GM23338 (cell line): ENCODE measurements at regions not wholly inside any gene's neighbourhood (a gene's known extent, or its start where the extent isn't known, plus 50 kb on each side); places are given as distances from the start of the nearest gene placed in this dataset.
A peak's percentile ranks its signal among the peaks of the same experiment; 100 is the strongest.

Experiments
- ATAC-seq: fragments of 200-7000 bp; cut with Tn5 transposase; 3 replicates; pipeline ENCODE4 v1.9.1; 2020
- DNase-seq: peaks from one replicate; pipeline ENCODE4 v3.0.0-alpha.2; 2015; ENCODE audit warnings: low spot score
- H2AFZ ChIP-seq: fragments of 200-600 bp; sonication (generic); 2 replicates; pipeline ENCODE4 v1.8.0; 2016; ENCODE audit warnings: antibody characterized with exemption, mild to moderate bottlenecking, moderate library complexity
- H3F3A ChIP-seq: fragments of 200-600 bp; sonication (generic); replicated peaks from 2 replicates; pipeline ENCODE4 v1.8.0; 2017; ENCODE audit warnings: antibody characterized with exemption, mixed run types, low read depth
- H3K27ac ChIP-seq: fragments of 200-600 bp; sonication (generic); 2 replicates; pipeline ENCODE4 v1.6.1; 2016; ENCODE audit warnings: low read depth
- H3K27me3 ChIP-seq: fragments of 200-600 bp; sonication (generic); 2 replicates; pipeline ENCODE4 v1.8.0; 2016; ENCODE audit warnings: mild to moderate bottlenecking, mixed run types, moderate library complexity; ENCODE audit not compliant: insufficient read depth
- H3K36me3 ChIP-seq: fragments of 200-600 bp; sonication (generic); 2 replicates; pipeline ENCODE4 v1.8.0; 2016; ENCODE audit warnings: mild to moderate bottlenecking; ENCODE audit not compliant: insufficient read depth
- H3K4me1 ChIP-seq: fragments of 200-600 bp; sonication (generic); 2 replicates; pipeline ENCODE4 v1.8.0; 2016; ENCODE audit warnings: mild to moderate bottlenecking, moderate library complexity; ENCODE audit not compliant: insufficient read depth
- H3K4me2 ChIP-seq: fragments of 200-600 bp; sonication (generic); 2 replicates; pipeline ENCODE4 v1.7.1; 2017; ENCODE audit warnings: mixed run types
- H3K4me3 ChIP-seq: fragments of 200-600 bp; sonication (generic); 2 replicates; pipeline ENCODE4 v1.6.1; 2016; ENCODE audit warnings: mixed run types
- H3K79me2 ChIP-seq: fragments of 200-600 bp; sonication (generic); replicated peaks from 2 replicates; pipeline ENCODE4 v1.8.0; 2017; ENCODE audit warnings: mild to moderate bottlenecking; ENCODE audit not compliant: insufficient read depth
- H3K9me2 ChIP-seq: fragments of 200-600 bp; sonication (generic); 2 replicates; pipeline ENCODE4 v1.8.0; 2017; ENCODE audit not compliant: insufficient read depth
- H4K20me1 ChIP-seq: fragments of 200-600 bp; sonication (generic); replicated peaks from 2 replicates; pipeline ENCODE4 v1.8.0; 2017; ENCODE audit warnings: mild to moderate bottlenecking; ENCODE audit not compliant: insufficient read depth
- H3K27ac Mint-ChIP-seq: 2 replicates; pipeline ENCODE4 v1.8.0; 2020; ENCODE audit warnings: inconsistent platforms, mild to moderate bottlenecking, moderate library complexity, mixed read lengths
- H3K27me3 Mint-ChIP-seq: 3 replicates; pipeline ENCODE4 v1.8.0; 2022; ENCODE audit warnings: low read depth, mild to moderate bottlenecking, moderate library complexity, mixed read lengths, inconsistent platforms; ENCODE audit not compliant: insufficient read depth, poor library complexity
- H3K36me3 Mint-ChIP-seq: 3 replicates; pipeline ENCODE4 v1.8.0; 2021; ENCODE audit warnings: low read depth, mild to moderate bottlenecking, inconsistent platforms, moderate library complexity, mixed read lengths
- H3K4me1 Mint-ChIP-seq: 3 replicates; pipeline ENCODE4 v1.8.0; 2020; ENCODE audit warnings: mild to moderate bottlenecking, inconsistent platforms, mixed read lengths
- H3K4me3 Mint-ChIP-seq: 3 replicates; pipeline ENCODE4 v1.8.0; 2021; ENCODE audit warnings: moderate library complexity, mild to moderate bottlenecking, inconsistent platforms, mixed read lengths
- H3K9me3 Mint-ChIP-seq: 3 replicates; pipeline ENCODE4 v1.8.0; 2020; ENCODE audit warnings: moderate library complexity, mild to moderate bottlenecking, inconsistent platforms, mixed read lengths
- CREB1 ChIP-seq: fragments of 250-450 bp; sonication (Bioruptor Pico); IDR thresholded peaks from 2 replicates; pipeline ENCODE4 v1.5.0; 2020; ENCODE audit warnings: low read depth, mild to moderate bottlenecking, moderate library complexity
- EZH2phosphoT487 ChIP-seq: fragments of 200-600 bp; sonication (generic); IDR thresholded peaks from one replicate; pipeline ENCODE4 v1.8.1; 2018; ENCODE audit warnings: antibody characterized with exemption; ENCODE audit not compliant: unreplicated experiment
- JUNB ChIP-seq: IDR thresholded peaks from one replicate; pipeline ENCODE4 v1.6.1; 2016; ENCODE audit warnings: antibody characterized with exemption; ENCODE audit not compliant: unreplicated experiment
- ZNF114 ChIP-seq: fragments of 250-450 bp; sonication (Bioruptor Pico); IDR thresholded peaks from 2 replicates; pipeline ENCODE4 v1.5.0; 2020; ENCODE audit warnings: mild to moderate bottlenecking, moderate library complexity
- ZNF331 ChIP-seq: fragments of 250-450 bp; sonication (Bioruptor Pico); IDR thresholded peaks from 2 replicates; pipeline ENCODE4 v1.5.0; 2020; ENCODE audit warnings: low read depth, mild to moderate bottlenecking, moderate library complexity
- TF ChIP-seq, protein P1 (sequence below): fragments of 250-450 bp; sonication (Bioruptor Pico); IDR thresholded peaks from 2 replicates; pipeline ENCODE4 v1.5.0; 2020; ENCODE audit warnings: mild to moderate bottlenecking, moderate library complexity
- TF ChIP-seq, protein P2 (sequence below): IDR thresholded peaks from 2 replicates; pipeline ENCODE4 v1.6.1; 2016; ENCODE audit warnings: antibody characterized with exemption
- TF ChIP-seq, protein P3 (sequence below), 2 experiments: fragments of 200-600 bp in 1 of 2; sonication (generic) in 1 of 2; conservative IDR thresholded peaks; 2 replicates each; pipeline versions ENCODE4 v1.5.1 to v1.6.1; 2016 to 2017; ENCODE audit warnings: antibody characterized with exemption in 2 of 2, low read depth in 2 of 2, mild to moderate bottlenecking in 2 of 2, moderate library complexity in 1 of 2
- TF ChIP-seq, protein P4 (sequence below): IDR thresholded peaks from one replicate; pipeline ENCODE4 v1.6.1; 2018; ENCODE audit warnings: antibody characterized with exemption; ENCODE audit not compliant: unreplicated experiment

DNA sequence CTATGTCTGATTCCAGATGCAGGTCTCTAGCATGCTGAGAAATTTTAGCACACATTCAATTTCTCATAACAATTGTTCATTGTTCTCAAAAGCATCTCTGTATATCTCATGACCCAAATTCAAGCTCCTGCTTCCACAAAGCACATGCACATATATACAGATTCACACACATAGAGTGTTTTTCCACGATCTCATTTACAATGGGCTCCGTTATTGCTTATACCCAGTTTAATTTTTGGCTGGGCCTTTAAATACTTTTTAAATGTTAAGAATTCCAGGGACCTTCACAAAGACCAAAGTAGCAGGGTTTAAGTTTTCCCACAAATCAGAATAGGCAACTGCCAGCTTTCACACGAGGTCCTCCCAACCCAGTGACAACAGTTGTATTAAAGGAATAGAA is 333.5 kb upstream of the SEMA6D start:
- ATAC-seq (no peak), DNase-seq (no peak)
- no peaks in the 10 kb centered on the region for H4K20me1 ChIP-seq
- no peaks in the 10 kb centered on the region for H3K27me3 ChIP-seq
- no peaks in the 10 kb centered on the region for H3K36me3 ChIP-seq
- no peaks in the 10 kb centered on the region for H3K79me2 ChIP-seq
- Mint-ChIP-seq H3K9me3 (no peaks in the 10 kb centered on the region), H3K27ac (no peak overlapping the region), H3K4me3 (no peak overlapping the region), H3K36me3 (no peaks in the 10 kb centered on the region), H3K4me1 (peaks cover 11% of the 10 kb centered on the region), H3K27me3 (no peaks in the 10 kb centered on the region)
- no peak overlapping the region for H3K4me3 ChIP-seq
- peaks cover 5% of the 10 kb centered on the region for H3K4me1 ChIP-seq
- H3K4me2 ChIP-seq = no peak overlapping the region
- no peaks in the 10 kb centered on the region for H3F3A ChIP-seq
- TF ChIP-seq EZH2phosphoT487 (no peak), JUNB (no peak), ZNF331 (CRISPR knock-in tag) (no peak), CREB1 (CRISPR knock-in tag) (no peak), ZNF114 (no peak)
- TF ChIP-seq, protein P1, sequence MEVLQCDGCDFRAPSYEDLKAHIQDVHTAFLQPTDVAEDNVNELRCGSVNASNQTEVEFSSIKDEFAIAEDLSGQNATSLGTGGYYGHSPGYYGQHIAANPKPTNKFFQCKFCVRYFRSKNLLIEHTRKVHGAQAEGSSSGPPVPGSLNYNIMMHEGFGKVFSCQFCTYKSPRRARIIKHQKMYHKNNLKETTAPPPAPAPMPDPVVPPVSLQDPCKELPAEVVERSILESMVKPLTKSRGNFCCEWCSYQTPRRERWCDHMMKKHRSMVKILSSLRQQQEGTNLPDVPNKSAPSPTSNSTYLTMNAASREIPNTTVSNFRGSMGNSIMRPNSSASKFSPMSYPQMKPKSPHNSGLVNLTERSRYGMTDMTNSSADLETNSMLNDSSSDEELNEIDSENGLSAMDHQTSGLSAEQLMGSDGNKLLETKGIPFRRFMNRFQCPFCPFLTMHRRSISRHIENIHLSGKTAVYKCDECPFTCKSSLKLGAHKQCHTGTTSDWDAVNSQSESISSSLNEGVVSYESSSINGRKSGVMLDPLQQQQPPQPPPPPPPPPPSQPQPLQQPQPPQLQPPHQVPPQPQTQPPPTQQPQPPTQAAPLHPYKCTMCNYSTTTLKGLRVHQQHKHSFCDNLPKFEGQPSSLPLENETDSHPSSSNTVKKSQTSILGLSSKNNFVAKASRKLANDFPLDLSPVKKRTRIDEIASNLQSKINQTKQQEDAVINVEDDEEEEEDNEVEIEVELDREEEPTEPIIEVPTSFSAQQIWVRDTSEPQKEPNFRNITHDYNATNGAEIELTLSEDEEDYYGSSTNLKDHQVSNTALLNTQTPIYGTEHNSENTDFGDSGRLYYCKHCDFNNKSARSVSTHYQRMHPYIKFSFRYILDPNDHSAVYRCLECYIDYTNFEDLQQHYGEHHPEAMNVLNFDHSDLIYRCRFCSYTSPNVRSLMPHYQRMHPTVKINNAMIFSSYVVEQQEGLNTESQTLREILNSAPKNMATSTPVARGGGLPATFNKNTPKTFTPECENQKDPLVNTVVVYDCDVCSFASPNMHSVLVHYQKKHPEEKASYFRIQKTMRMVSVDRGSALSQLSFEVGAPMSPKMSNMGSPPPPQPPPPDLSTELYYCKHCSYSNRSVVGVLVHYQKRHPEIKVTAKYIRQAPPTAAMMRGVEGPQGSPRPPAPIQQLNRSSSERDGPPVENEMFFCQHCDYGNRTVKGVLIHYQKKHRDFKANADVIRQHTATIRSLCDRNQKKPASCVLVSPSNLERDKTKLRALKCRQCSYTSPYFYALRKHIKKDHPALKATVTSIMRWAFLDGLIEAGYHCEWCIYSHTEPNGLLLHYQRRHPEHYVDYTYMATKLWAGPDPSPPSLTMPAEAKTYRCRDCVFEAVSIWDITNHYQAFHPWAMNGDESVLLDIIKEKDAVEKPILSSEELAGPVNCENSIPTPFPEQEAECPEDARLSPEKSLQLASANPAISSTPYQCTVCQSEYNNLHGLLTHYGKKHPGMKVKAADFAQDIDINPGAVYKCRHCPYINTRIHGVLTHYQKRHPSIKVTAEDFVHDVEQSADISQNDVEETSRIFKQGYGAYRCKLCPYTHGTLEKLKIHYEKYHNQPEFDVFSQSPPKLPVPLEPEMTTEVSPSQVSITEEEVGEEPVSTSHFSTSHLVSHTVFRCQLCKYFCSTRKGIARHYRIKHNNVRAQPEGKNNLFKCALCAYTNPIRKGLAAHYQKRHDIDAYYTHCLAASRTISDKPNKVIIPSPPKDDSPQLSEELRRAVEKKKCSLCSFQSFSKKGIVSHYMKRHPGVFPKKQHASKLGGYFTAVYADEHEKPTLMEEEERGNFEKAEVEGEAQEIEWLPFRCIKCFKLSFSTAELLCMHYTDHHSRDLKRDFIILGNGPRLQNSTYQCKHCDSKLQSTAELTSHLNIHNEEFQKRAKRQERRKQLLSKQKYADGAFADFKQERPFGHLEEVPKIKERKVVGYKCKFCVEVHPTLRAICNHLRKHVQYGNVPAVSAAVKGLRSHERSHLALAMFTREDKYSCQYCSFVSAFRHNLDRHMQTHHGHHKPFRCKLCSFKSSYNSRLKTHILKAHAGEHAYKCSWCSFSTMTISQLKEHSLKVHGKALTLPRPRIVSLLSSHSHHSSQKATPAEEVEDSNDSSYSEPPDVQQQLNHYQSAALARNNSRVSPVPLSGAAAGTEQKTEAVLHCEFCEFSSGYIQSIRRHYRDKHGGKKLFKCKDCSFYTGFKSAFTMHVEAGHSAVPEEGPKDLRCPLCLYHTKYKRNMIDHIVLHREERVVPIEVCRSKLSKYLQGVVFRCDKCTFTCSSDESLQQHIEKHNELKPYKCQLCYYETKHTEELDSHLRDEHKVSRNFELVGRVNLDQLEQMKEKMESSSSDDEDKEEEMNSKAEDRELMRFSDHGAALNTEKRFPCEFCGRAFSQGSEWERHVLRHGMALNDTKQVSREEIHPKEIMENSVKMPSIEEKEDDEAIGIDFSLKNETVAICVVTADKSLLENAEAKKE (CRISPR knock-in tag) = no peak
- TF ChIP-seq, protein P2, sequence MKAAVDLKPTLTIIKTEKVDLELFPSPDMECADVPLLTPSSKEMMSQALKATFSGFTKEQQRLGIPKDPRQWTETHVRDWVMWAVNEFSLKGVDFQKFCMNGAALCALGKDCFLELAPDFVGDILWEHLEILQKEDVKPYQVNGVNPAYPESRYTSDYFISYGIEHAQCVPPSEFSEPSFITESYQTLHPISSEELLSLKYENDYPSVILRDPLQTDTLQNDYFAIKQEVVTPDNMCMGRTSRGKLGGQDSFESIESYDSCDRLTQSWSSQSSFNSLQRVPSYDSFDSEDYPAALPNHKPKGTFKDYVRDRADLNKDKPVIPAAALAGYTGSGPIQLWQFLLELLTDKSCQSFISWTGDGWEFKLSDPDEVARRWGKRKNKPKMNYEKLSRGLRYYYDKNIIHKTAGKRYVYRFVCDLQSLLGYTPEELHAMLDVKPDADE = no peak
- TF ChIP-seq, protein P3, sequence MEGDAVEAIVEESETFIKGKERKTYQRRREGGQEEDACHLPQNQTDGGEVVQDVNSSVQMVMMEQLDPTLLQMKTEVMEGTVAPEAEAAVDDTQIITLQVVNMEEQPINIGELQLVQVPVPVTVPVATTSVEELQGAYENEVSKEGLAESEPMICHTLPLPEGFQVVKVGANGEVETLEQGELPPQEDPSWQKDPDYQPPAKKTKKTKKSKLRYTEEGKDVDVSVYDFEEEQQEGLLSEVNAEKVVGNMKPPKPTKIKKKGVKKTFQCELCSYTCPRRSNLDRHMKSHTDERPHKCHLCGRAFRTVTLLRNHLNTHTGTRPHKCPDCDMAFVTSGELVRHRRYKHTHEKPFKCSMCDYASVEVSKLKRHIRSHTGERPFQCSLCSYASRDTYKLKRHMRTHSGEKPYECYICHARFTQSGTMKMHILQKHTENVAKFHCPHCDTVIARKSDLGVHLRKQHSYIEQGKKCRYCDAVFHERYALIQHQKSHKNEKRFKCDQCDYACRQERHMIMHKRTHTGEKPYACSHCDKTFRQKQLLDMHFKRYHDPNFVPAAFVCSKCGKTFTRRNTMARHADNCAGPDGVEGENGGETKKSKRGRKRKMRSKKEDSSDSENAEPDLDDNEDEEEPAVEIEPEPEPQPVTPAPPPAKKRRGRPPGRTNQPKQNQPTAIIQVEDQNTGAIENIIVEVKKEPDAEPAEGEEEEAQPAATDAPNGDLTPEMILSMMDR (conservative IDR thresholded peaks at IDR 0.05; ENCODE audit: low read depth in 2 of 2) = no peak
- TF ChIP-seq, protein P4, sequence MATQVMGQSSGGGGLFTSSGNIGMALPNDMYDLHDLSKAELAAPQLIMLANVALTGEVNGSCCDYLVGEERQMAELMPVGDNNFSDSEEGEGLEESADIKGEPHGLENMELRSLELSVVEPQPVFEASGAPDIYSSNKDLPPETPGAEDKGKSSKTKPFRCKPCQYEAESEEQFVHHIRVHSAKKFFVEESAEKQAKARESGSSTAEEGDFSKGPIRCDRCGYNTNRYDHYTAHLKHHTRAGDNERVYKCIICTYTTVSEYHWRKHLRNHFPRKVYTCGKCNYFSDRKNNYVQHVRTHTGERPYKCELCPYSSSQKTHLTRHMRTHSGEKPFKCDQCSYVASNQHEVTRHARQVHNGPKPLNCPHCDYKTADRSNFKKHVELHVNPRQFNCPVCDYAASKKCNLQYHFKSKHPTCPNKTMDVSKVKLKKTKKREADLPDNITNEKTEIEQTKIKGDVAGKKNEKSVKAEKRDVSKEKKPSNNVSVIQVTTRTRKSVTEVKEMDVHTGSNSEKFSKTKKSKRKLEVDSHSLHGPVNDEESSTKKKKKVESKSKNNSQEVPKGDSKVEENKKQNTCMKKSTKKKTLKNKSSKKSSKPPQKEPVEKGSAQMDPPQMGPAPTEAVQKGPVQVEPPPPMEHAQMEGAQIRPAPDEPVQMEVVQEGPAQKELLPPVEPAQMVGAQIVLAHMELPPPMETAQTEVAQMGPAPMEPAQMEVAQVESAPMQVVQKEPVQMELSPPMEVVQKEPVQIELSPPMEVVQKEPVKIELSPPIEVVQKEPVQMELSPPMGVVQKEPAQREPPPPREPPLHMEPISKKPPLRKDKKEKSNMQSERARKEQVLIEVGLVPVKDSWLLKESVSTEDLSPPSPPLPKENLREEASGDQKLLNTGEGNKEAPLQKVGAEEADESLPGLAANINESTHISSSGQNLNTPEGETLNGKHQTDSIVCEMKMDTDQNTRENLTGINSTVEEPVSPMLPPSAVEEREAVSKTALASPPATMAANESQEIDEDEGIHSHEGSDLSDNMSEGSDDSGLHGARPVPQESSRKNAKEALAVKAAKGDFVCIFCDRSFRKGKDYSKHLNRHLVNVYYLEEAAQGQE = no peak
- no peaks in the 10 kb centered on the region for H3K9me2 ChIP-seq
- H3K27ac ChIP-seq = no peak overlapping the region
- peak overlapping the region; percentile 97; the same call in 1 of the 2 replicates for H2AFZ ChIP-seq
